Endothelial cell of umbilical vein (primary cell): ENCODE measurements at regions not wholly inside any gene's neighbourhood (a gene's known extent, or its start where the extent isn't known, plus 50 kb on each side); places are given as distances from the start of the nearest gene placed in this dataset.

Source experiments
- BruUV-seq: library from RNA; stranded (reverse); fragments of 400-500 nt; replicated peaks from 2 replicates; lab custom pipeline; 2021; lab: Mats Ljungman, UMichigan
- CTCF ChIA-PET: fragments of 300-600, 350-600 bp; sonication (Branson Sonifier 250); formaldehyde crosslinking; loops from one replicate; lab custom pipeline; 2021; ENCODE audit warnings: antibody characterized with exemption, inconsistent platforms; lab: Charles Lee
- POLR2A ChIA-PET: fragments of 300-600, 350-600 bp; sonication (Branson Sonifier 250); formaldehyde crosslinking; loops from one replicate; lab custom pipeline; 2021; ENCODE audit warnings: antibody characterized with exemption, inconsistent platforms; lab: Charles Lee
- DNase-seq: peaks from one replicate; pipeline ENCODE4 v3.0.0-alpha.2; 2011; ENCODE audit warnings: low read depth, low spot score
- FAIRE-seq: peaks from 2 replicates; lab custom pipeline; 2011; peaks lifted over from hg19 to GRCh38; lab: Jason Lieb, UNC
- H2AFZ ChIP-seq: 2 replicates; pipeline ENCODE4 v1.6.0; 2012; ENCODE audit warnings: low read depth, low read length, control low read depth, inconsistent platforms
- H3K27ac ChIP-seq: 2 replicates; pipeline ENCODE4 v1.5.1; 2011; ENCODE audit warnings: low read depth, mild to moderate bottlenecking, control low read depth, low read length, moderate library complexity; ENCODE audit not compliant: insufficient read depth
- H3K27me3 ChIP-seq, 2 experiments: 2 replicates each; pipeline versions ENCODE4 v1.6.0 to v1.6.1; 2011; ENCODE audit warnings: low read length in 2 of 2, mixed read lengths in 1 of 2; ENCODE audit not compliant: control insufficient read depth in 2 of 2, insufficient read depth in 2 of 2
- H3K36me3 ChIP-seq, 2 experiments: 2 replicates in 1 of 2; 3 replicates in 1 of 2; pipeline ENCODE4 v1.5.1; 2011; ENCODE audit warnings: low read length in 2 of 2, mild to moderate bottlenecking in 1 of 2, moderate library complexity in 1 of 2; ENCODE audit not compliant: control insufficient read depth in 2 of 2, insufficient read depth in 2 of 2; ENCODE audit errors: extremely low read depth in 1 of 2
- H3K4me1 ChIP-seq: 3 replicates; pipeline ENCODE4 v1.5.1; 2011; ENCODE audit warnings: mild to moderate bottlenecking, low read length; ENCODE audit not compliant: control insufficient read depth, insufficient read depth; ENCODE audit errors: extremely low read depth
- H3K4me2 ChIP-seq: 2 replicates; pipeline ENCODE4 v1.6.1; 2011; ENCODE audit warnings: low read length, control low read depth, mixed read lengths; ENCODE audit not compliant: insufficient read depth
- H3K4me3 ChIP-seq, 3 experiments: fragments of 200-600 bp in 1 of 3; sonication (generic), shearing (Covaris generic) in 1 of 3; replicated peaks in 1 of 3; 2 replicates each; pipeline ENCODE4 v1.5.1; 2011 to 2016; ENCODE audit warnings: control low read depth in 3 of 3, low read length in 3 of 3, mild to moderate bottlenecking in 2 of 3, inconsistent platforms in 1 of 3, low read depth in 1 of 3, moderate library complexity in 1 of 3; ENCODE audit not compliant: insufficient read depth in 1 of 3
- H3K79me2 ChIP-seq: 2 replicates; pipeline ENCODE4 v1.6.0; 2012; ENCODE audit warnings: low read length, inconsistent platforms; ENCODE audit not compliant: control insufficient read depth, insufficient read depth
- H3K9ac ChIP-seq: replicated peaks from 2 replicates; pipeline ENCODE3; 2011; ENCODE audit warnings: low read length, control low read depth; ENCODE audit not compliant: insufficient read depth; ENCODE audit errors: extremely low read depth
- H3K9me1 ChIP-seq: replicated peaks from 3 replicates; pipeline ENCODE4 v1.6.0; 2011; ENCODE audit warnings: mild to moderate bottlenecking, low read length; ENCODE audit not compliant: control insufficient read depth, insufficient read depth; ENCODE audit errors: extremely low read depth
- H3K9me3 ChIP-seq: replicated peaks from 2 replicates; pipeline ENCODE4 v1.5.1; 2012; ENCODE audit warnings: low read length, inconsistent platforms; ENCODE audit not compliant: control insufficient read depth, insufficient read depth
- H4K20me1 ChIP-seq: replicated peaks from 2 replicates; pipeline ENCODE3; 2011; ENCODE audit warnings: mild to moderate bottlenecking, low read length; ENCODE audit not compliant: control insufficient read depth, insufficient read depth; ENCODE audit errors: extremely low read depth
- EZH2 ChIP-seq: IDR thresholded peaks from 2 replicates; pipeline ENCODE4 v1.6.1; 2012; ENCODE audit warnings: borderline replicate concordance, low read depth, mild to moderate bottlenecking, moderate library complexity, low read length, inconsistent platforms; ENCODE audit not compliant: severe bottlenecking
- GATA2 ChIP-seq: IDR thresholded peaks from 2 replicates; pipeline ENCODE4 v1.7.0; 2011; ENCODE audit warnings: low read depth, mild to moderate bottlenecking, moderate library complexity, mixed read lengths, low read length; ENCODE audit not compliant: insufficient read length, insufficient read depth
- JUN ChIP-seq: IDR thresholded peaks from 2 replicates; pipeline ENCODE4 v1.6.1; 2011; ENCODE audit warnings: borderline replicate concordance, low read depth; ENCODE audit not compliant: insufficient read length, insufficient read depth
- MAX ChIP-seq: IDR thresholded peaks from 2 replicates; pipeline ENCODE4 v1.6.1; 2011; ENCODE audit not compliant: insufficient read depth, insufficient read length
- MYC ChIP-seq: IDR thresholded peaks from one replicate; pipeline ENCODE4 v1.6.1; 2011; ENCODE audit warnings: mild to moderate bottlenecking, low read depth, low read length
- POLR2A ChIP-seq: IDR thresholded peaks from 2 replicates; pipeline ENCODE4 v1.6.1; 2012; ENCODE audit warnings: low read depth, mild to moderate bottlenecking, control low read depth, low read length
- POLR2AphosphoS5 ChIP-seq: IDR thresholded peaks from 2 replicates; pipeline ENCODE4 v1.6.1; 2012; ENCODE audit warnings: low read depth, mild to moderate bottlenecking, control low read depth, low read length, moderate library complexity; ENCODE audit not compliant: insufficient read depth
- dilution Hi-C: fragments of 300-500 bp; cut with MboI; formaldehyde crosslinking; loops from one replicate; pipeline ENCODE4 v1.15.0; 2019; ENCODE audit warnings: low sequenced_read_pairs; ENCODE audit not compliant: extremely low pct_ligation_motif_present
- intact Hi-C: fragments of 100-400 bp; cut with micrococcal nuclease; formaldehyde crosslinking; loops from one replicate; pipeline ENCODE4 v1.10.0; 2022

- CTCF ChIA-PET = no interaction called here
Measured at GRCh38 chr3:64460141-64460730, 227.6 kb downstream of the ADAMTS9 start.

DNA sequence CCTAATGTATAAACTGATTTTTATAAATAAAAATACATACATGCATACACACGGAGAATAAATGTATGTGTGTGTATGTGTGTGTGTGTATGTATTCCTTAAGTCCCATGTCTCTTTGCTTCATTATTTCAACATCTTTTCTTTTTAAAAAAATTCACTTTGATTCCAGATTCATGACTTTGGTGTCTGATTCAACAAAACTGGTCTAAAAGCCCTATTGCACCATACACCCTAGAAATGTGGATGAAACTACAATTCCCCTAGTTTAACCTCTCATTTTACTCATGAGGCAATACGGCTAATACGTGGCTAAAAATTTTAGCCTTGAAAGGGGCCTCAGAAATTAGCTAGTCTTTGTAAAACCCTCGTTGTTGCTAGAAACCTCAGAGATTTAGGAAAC, 228.1 kb downstream of the ADAMTS9 start:
- Histone ChIP-seq H3K9me1 (no peaks in the 10 kb centered on the region), H3K36me3 (no peaks in the 10 kb centered on the region), H3K4me3 (no peak overlapping the region), H3K27me3 (peaks cover 8 to 14% of the 10 kb centered on the region in 2 experiments), H4K20me1 (no peaks in the 10 kb centered on the region), H3K4me1 (no peaks in the 10 kb centered on the region), H3K9ac (no peak overlapping the region), H3K27ac (no peak overlapping the region), H3K9me3 (no peaks in the 10 kb centered on the region), H3K4me2 (no peak overlapping the region), H3K79me2 (no peaks in the 10 kb centered on the region), H2AFZ (no peak overlapping the region)
- BruUV-seq = no TSS peak
- CTCF ChIA-PET = no interaction called here
- DNase-seq (no peak), FAIRE-seq (no peak)
- TF ChIP-seq MAX = no peak
- TF ChIP-seq EZH2 = no peak
- no peak for TF ChIP-seq MYC
- no peak for TF ChIP-seq GATA2
- TF ChIP-seq POLR2AphosphoS5 = no peak
- no peak for TF ChIP-seq POLR2A
- dilution Hi-C loops (loop anchor here (25.0 kb wide), 1 partner anchor 422 kb away; no protein-coding TSS in a partner anchor), intact Hi-C loops (loop anchor here (10.0 kb wide), 1 partner anchor 195 kb away; no protein-coding TSS in a partner anchor)
- POLR2A ChIA-PET = no interaction called here

More at GRCh38 chr3:64460141-64460730, 227.6 kb downstream of the ADAMTS9 start:
- no peak overlapping the region for H3K27ac ChIP-seq
- H3K36me3 ChIP-seq = no peaks in the 10 kb centered on the region
- H3K9ac ChIP-seq = no peak overlapping the region
- no peak overlapping the region for H3K4me3 ChIP-seq
- H3K9me1 ChIP-seq = no peaks in the 10 kb centered on the region
- H2AFZ ChIP-seq = no peak overlapping the region
- peaks cover 9 to 14% of the 10 kb centered on the region in 2 experiments for H3K27me3 ChIP-seq
- DNase-seq (no peak), FAIRE-seq (no peak)
- no peaks in the 10 kb centered on the region for H4K20me1 ChIP-seq
- intact Hi-C loops (loop anchor here (10.0 kb wide), 1 partner anchor 195 kb away; no protein-coding TSS in a partner anchor), dilution Hi-C loops (loop anchor here (25.0 kb wide), 1 partner anchor 423 kb away; no protein-coding TSS in a partner anchor)
- BruUV-seq = no TSS peak
- TF ChIP-seq MAX = no peak
- TF ChIP-seq JUN = no peak
- no peaks in the 10 kb centered on the region for H3K79me2 ChIP-seq
- H3K4me1 ChIP-seq = no peaks in the 10 kb centered on the region
- POLR2A ChIA-PET = no interaction called here
- no peak overlapping the region for H3K4me2 ChIP-seq
- no peaks in the 10 kb centered on the region for H3K9me3 ChIP-seq
